Neural progenitor cell (in vitro differentiated cells): ENCODE measurements at regions not wholly inside any gene's neighbourhood (a gene's known extent, or its start where the extent isn't known, plus 50 kb on each side); places are given as distances from the start of the nearest gene placed in this dataset.

Source experiments
- CTCF ChIP-seq: fragments of 200-600 bp; sonication (generic); IDR thresholded peaks from 2 replicates; pipeline ENCODE4 v1.5.1; 2017; ENCODE audit warnings: antibody characterized with exemption, mild to moderate bottlenecking
- EZH2 ChIP-seq: fragments of 200-600 bp; sonication (generic); IDR thresholded peaks from 2 replicates; pipeline ENCODE4 v1.6.1; 2017; ENCODE audit warnings: antibody characterized with exemption, mild to moderate bottlenecking, moderate library complexity
- EZH2phosphoT487 ChIP-seq: fragments of 200-600 bp; sonication (generic); IDR thresholded peaks from 2 replicates; pipeline ENCODE4 v1.6.1; 2017; ENCODE audit warnings: antibody characterized with exemption

GRCh38 chr1:25042331-25043227, 112.5 kb upstream of the RUNX3 start:
- TF ChIP-seq CTCF (no peak), EZH2 (no peak), EZH2phosphoT487 (no peak)
